HEK293 (cell line): ENCODE measurements at regions not wholly inside any gene's neighbourhood (a gene's known extent, or its start where the extent isn't known, plus 50 kb on each side); places are given as distances from the start of the nearest gene placed in this dataset.

Experiments used
- CTCF ChIA-PET: fragments of 350-600 bp; formaldehyde crosslinking; extraction: SDS; loops from one replicate; lab custom pipeline; 2021; ENCODE audit warnings: antibody characterized with exemption; lab: Yijun Ruan, JAX
- POLR2A ChIA-PET: fragments of 300-600 bp; formaldehyde crosslinking; extraction: SDS; loops from one replicate; lab custom pipeline; 2020; ENCODE audit warnings: antibody characterized with exemption, inconsistent platforms; lab: Yijun Ruan, JAX
- H3K27ac ChIP-seq: fragments of 200-500 bp; sonication (Bioruptor generic); 2 replicates; pipeline ENCODE4 v1.5.1; 2014; ENCODE audit warnings: low read depth, low read length, control low read depth, inconsistent platforms; ENCODE audit errors: extremely low read depth
- H3K36me3 ChIP-seq, 2 experiments: fragments of 200-500 bp in 1 of 2; sonication (Bioruptor generic) in 1 of 2; 1 replicate in 1 of 2; 2 replicates in 1 of 2; pipeline ENCODE4 v1.5.1; 2014 to 2017; ENCODE audit warnings: inconsistent platforms in 2 of 2, low read length in 2 of 2; ENCODE audit not compliant: control insufficient read depth in 2 of 2, insufficient read depth in 1 of 2
- H3K4me1 ChIP-seq: fragments of 200-500 bp; sonication (Bioruptor generic); 2 replicates; pipeline ENCODE4 v1.5.1; 2014; ENCODE audit warnings: mild to moderate bottlenecking, low read length, inconsistent platforms; ENCODE audit not compliant: control insufficient read depth, insufficient read depth
- H3K4me3 ChIP-seq: 2 replicates; pipeline ENCODE4 v1.5.1; 2011; ENCODE audit warnings: low read depth, mild to moderate bottlenecking, control low read depth, low read length, moderate library complexity
- H3K9me3 ChIP-seq: fragments of 200-500 bp; sonication (Bioruptor generic); 2 replicates; pipeline ENCODE4 v1.5.1; 2014; ENCODE audit warnings: low read depth, low read length, inconsistent platforms; ENCODE audit not compliant: control insufficient read depth, insufficient read depth
- ATF2 ChIP-seq: fragments of 450-650 bp; formaldehyde crosslinking; IDR thresholded peaks from 2 replicates; pipeline ENCODE4 v1.5.1; 2016; ENCODE audit warnings: missing biosample characterization, missing genetic modification characterization, low read depth
- HOXA7 ChIP-seq: sonication (generic); formaldehyde crosslinking; IDR thresholded peaks from 2 replicates; pipeline ENCODE4 v1.8.1; 2022; ENCODE audit warnings: missing genetic modification reagents, borderline replicate concordance
- KLF1 ChIP-seq: fragments of 450-650 bp; formaldehyde crosslinking; IDR thresholded peaks from 2 replicates; pipeline ENCODE4 v1.5.1; 2016; ENCODE audit warnings: missing biosample characterization, missing genetic modification characterization
- SETDB1 ChIP-seq: IDR thresholded peaks from one replicate; pipeline ENCODE4 v1.6.1; 2017; ENCODE audit warnings: mild to moderate bottlenecking, low read length, moderate library complexity, mixed read lengths; ENCODE audit not compliant: insufficient read length
- SP7 ChIP-seq: fragments of 450-650 bp; formaldehyde crosslinking; IDR thresholded peaks from 2 replicates; pipeline ENCODE4 v1.5.1; 2016; ENCODE audit warnings: missing biosample characterization, missing genetic modification characterization
- YY1 ChIP-seq: fragments of 450-650 bp; formaldehyde crosslinking; IDR thresholded peaks from 2 replicates; pipeline ENCODE4 v1.5.1; 2018; ENCODE audit warnings: missing biosample characterization, missing genetic modification characterization
- ZBTB6 ChIP-seq: fragments of 450-650 bp; formaldehyde crosslinking; IDR thresholded peaks from 2 replicates; pipeline ENCODE4 v1.5.1; 2017; ENCODE audit warnings: missing biosample characterization, missing genetic modification characterization
- ZBTB8A ChIP-seq: fragments of 450-650 bp; formaldehyde crosslinking; IDR thresholded peaks from 2 replicates; pipeline ENCODE4 v1.5.1; 2016; ENCODE audit warnings: missing biosample characterization, missing genetic modification characterization
- ZFHX2 ChIP-seq: fragments of 450-650 bp; formaldehyde crosslinking; conservative IDR thresholded peaks from 2 replicates; pipeline ENCODE4 v1.5.1; 2016; ENCODE audit warnings: missing biosample characterization, missing genetic modification characterization
- ZNF121 ChIP-seq: fragments of 450-650 bp; formaldehyde crosslinking; IDR thresholded peaks from 2 replicates; pipeline ENCODE4 v1.5.1; 2016; ENCODE audit warnings: missing biosample characterization, missing genetic modification characterization
- ZNF133 ChIP-seq: fragments of 450-650 bp; formaldehyde crosslinking; IDR thresholded peaks from 2 replicates; pipeline ENCODE4 v1.5.1; 2016; ENCODE audit warnings: missing biosample characterization, missing genetic modification characterization
- ZNF335 ChIP-seq: fragments of 450-650 bp; formaldehyde crosslinking; conservative IDR thresholded peaks from 2 replicates; pipeline ENCODE4 v1.5.1; 2016; ENCODE audit warnings: missing biosample characterization, missing genetic modification characterization
- ZNF354C ChIP-seq: fragments of 450-650 bp; formaldehyde crosslinking; IDR thresholded peaks from 2 replicates; pipeline ENCODE4 v1.5.1; 2016; ENCODE audit warnings: missing biosample characterization, missing genetic modification characterization, low read depth, borderline replicate concordance
- ZNF423 ChIP-seq: fragments of 450-650 bp; formaldehyde crosslinking; IDR thresholded peaks from 2 replicates; pipeline ENCODE4 v1.5.1; 2016; ENCODE audit warnings: missing biosample characterization, missing genetic modification characterization
- ZNF501 ChIP-seq: fragments of 450-650 bp; formaldehyde crosslinking; IDR thresholded peaks from 2 replicates; pipeline ENCODE4 v1.5.1; 2016; ENCODE audit warnings: missing biosample characterization, missing genetic modification characterization
- ZNF521 ChIP-seq: fragments of 450-650 bp; formaldehyde crosslinking; IDR thresholded peaks from 2 replicates; pipeline ENCODE4 v1.5.1; 2017; ENCODE audit warnings: missing biosample characterization, mild to moderate bottlenecking, missing genetic modification characterization
- ZNF544 ChIP-seq: fragments of 450-650 bp; formaldehyde crosslinking; IDR thresholded peaks from 2 replicates; pipeline ENCODE4 v1.5.0; 2017; ENCODE audit warnings: missing biosample characterization, missing genetic modification characterization
- ZNF560 ChIP-seq: fragments of 450-650 bp; formaldehyde crosslinking; IDR thresholded peaks from 2 replicates; pipeline ENCODE4 v1.5.1; 2017; ENCODE audit warnings: missing biosample characterization, missing genetic modification characterization, borderline replicate concordance
- ZNF571 ChIP-seq: fragments of 450-650 bp; formaldehyde crosslinking; IDR thresholded peaks from 2 replicates; pipeline ENCODE4 v1.5.0; 2017; ENCODE audit warnings: missing biosample characterization, missing genetic modification characterization
- ZNF585B ChIP-seq: fragments of 450-650 bp; formaldehyde crosslinking; IDR thresholded peaks from 2 replicates; pipeline ENCODE4 v1.5.1; 2016; ENCODE audit warnings: missing biosample characterization, missing genetic modification characterization
- ZNF610 ChIP-seq: fragments of 450-650 bp; formaldehyde crosslinking; IDR thresholded peaks from 2 replicates; pipeline ENCODE4 v1.5.1; 2016; ENCODE audit warnings: missing biosample characterization, missing genetic modification characterization, borderline replicate concordance
- ZNF624 ChIP-seq: fragments of 450-650 bp; formaldehyde crosslinking; IDR thresholded peaks from 2 replicates; pipeline ENCODE4 v1.5.1; 2017; ENCODE audit warnings: missing biosample characterization, missing genetic modification characterization
- ZNF660 ChIP-seq: fragments of 450-650 bp; IDR thresholded peaks from 2 replicates; pipeline ENCODE4 v1.5.1; 2018; ENCODE audit warnings: missing biosample characterization, mild to moderate bottlenecking, missing genetic modification characterization
- ZNF670 ChIP-seq: fragments of 450-650 bp; formaldehyde crosslinking; IDR thresholded peaks from 2 replicates; pipeline ENCODE4 v1.5.1; 2016; ENCODE audit warnings: missing biosample characterization, missing genetic modification characterization, low read depth
- ZNF707 ChIP-seq: fragments of 450-650 bp; formaldehyde crosslinking; IDR thresholded peaks from 2 replicates; pipeline ENCODE4 v1.5.1; 2016; ENCODE audit warnings: missing biosample characterization, missing genetic modification characterization
- ZNF792 ChIP-seq: fragments of 450-650 bp; formaldehyde crosslinking; IDR thresholded peaks from 2 replicates; pipeline ENCODE4 v1.5.1; 2016; ENCODE audit warnings: missing biosample characterization, missing genetic modification characterization
- ZNF837 ChIP-seq: fragments of 450-650 bp; formaldehyde crosslinking; IDR thresholded peaks from 2 replicates; pipeline ENCODE4 v1.5.1; 2016; ENCODE audit warnings: missing biosample characterization, missing genetic modification characterization
- ZNF843 ChIP-seq: fragments of 450-650 bp; formaldehyde crosslinking; IDR thresholded peaks from 2 replicates; pipeline ENCODE4 v1.5.1; 2016; ENCODE audit warnings: missing biosample characterization, missing genetic modification characterization
- ZSCAN23 ChIP-seq: fragments of 450-650 bp; formaldehyde crosslinking; IDR thresholded peaks from 2 replicates; pipeline ENCODE4 v1.5.1; 2016; ENCODE audit warnings: missing biosample characterization, missing genetic modification characterization
- ZXDB ChIP-seq: fragments of 450-650 bp; formaldehyde crosslinking; IDR thresholded peaks from 2 replicates; pipeline ENCODE4 v1.5.1; 2016; ENCODE audit warnings: missing biosample characterization, missing genetic modification characterization
- TF ChIP-seq, protein P1 (sequence below): sonication (generic); formaldehyde crosslinking; IDR thresholded peaks from 2 replicates; pipeline ENCODE4 v1.8.1; 2022; ENCODE audit warnings: mild to moderate bottlenecking, moderate library complexity, missing genetic modification reagents
- TF ChIP-seq, protein P2 (sequence below): fragments of 450-650 bp; formaldehyde crosslinking; optimal IDR thresholded peaks from 2 replicates; pipeline ENCODE3; 2016; ENCODE audit warnings: missing biosample characterization, mild to moderate bottlenecking, missing genetic modification characterization

DNA sequence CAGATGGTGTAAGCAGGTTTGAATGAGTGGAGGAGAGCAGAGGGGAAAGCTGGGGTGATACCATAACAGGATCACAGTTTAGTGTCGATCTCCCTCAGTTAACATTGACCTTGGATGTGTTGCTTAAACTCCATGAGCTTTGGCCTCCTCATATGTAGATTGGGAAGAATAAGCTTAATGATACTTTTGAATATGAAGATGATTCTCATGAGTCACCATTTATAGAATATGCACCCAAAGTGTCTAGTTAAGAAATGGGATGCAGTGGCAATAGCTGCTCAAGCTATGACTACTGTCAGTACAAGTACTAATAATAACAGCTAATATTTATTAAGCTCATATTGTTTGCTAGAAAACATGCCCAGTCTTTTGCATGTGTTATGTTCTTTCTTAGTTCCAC is 236.2 kb upstream of the KIRREL3 start:
- ChIA-PET POLR2A (no interaction called here), CTCF (no interaction called here)
- no peak overlapping the region for H3K27ac ChIP-seq

DNA sequence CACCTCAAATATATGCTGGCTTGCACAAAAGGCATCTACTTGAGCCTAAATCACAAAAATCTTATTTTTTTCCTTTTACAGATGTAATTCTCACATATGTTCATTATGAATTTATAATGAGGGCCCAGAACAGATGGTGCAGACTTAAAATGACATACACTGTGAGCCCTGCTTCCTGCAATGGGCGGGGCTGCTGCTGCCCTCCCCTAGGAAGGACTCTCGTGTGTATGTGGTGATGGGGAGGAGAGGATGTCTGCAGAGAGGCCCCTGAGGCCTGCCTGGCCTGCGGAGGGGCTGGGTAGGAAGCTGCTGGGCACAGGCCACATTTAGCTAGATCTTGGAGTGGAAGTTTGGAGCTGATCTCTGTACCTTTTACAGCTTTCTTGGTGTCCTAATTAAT is 233.4 kb upstream of the KIRREL3 start:
- POLR2A ChIA-PET: no interaction called here
- no peak for TF ChIP-seq ZNF624 (tag by site-specific recombination)
- TF ChIP-seq KLF1 (tag by site-specific recombination): no peak
- no peak for TF ChIP-seq ZNF610 (tag by site-specific recombination)
- no peak for TF ChIP-seq ZNF560 (tag by site-specific recombination)
- no peak for TF ChIP-seq ZNF670 (tag by site-specific recombination)
- TF ChIP-seq ZNF571: no peak
- no peak for TF ChIP-seq YY1 (tag by site-specific recombination)
- TF ChIP-seq ZNF544 (tag by site-specific recombination): no peak
- TF ChIP-seq, protein P1, sequence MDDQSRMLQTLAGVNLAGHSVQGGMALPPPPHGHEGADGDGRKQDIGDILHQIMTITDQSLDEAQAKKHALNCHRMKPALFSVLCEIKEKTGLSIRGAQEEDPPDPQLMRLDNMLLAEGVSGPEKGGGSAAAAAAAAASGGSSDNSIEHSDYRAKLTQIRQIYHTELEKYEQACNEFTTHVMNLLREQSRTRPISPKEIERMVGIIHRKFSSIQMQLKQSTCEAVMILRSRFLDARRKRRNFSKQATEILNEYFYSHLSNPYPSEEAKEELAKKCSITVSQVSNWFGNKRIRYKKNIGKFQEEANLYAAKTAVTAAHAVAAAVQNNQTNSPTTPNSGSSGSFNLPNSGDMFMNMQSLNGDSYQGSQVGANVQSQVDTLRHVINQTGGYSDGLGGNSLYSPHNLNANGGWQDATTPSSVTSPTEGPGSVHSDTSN: no peak
- no peak for TF ChIP-seq ZBTB6 (tag by site-specific recombination)
- no peak for TF ChIP-seq ZNF660 (tag by site-specific recombination)
- TF ChIP-seq ZNF707 (tag by site-specific recombination): no peak
- no peak for TF ChIP-seq ZNF843 (tag by site-specific recombination)

More for the DNA sequence above, 236.2 kb upstream of the KIRREL3 start:
- no peaks in the 10 kb centered on the region for H3K36me3 ChIP-seq
- no peak overlapping the region for H3K4me3 ChIP-seq
- no peaks in the 10 kb centered on the region for H3K9me3 ChIP-seq
- H3K4me1 ChIP-seq: no peaks in the 10 kb centered on the region
- no peak for TF ChIP-seq SETDB1
- TF ChIP-seq ZXDB (tag by site-specific recombination): no peak
- no peak for TF ChIP-seq ZNF423 (tag by site-specific recombination)
- TF ChIP-seq ATF2 (tag by site-specific recombination): no peak
- TF ChIP-seq ZNF585B (tag by site-specific recombination): no peak
- no peak for TF ChIP-seq ZNF501
- TF ChIP-seq ZNF792 (tag by site-specific recombination): no peak
- no peak for TF ChIP-seq ZNF354C
- TF ChIP-seq ZNF121 (tag by site-specific recombination): no peak
- TF ChIP-seq ZNF843 (tag by site-specific recombination): no peak
- no peak for TF ChIP-seq HOXA7 (CRISPR knock-in tag)
- no peak for TF ChIP-seq ZSCAN23 (tag by site-specific recombination)
- no peak for TF ChIP-seq ZNF335 (tag by site-specific recombination)
- no peak for TF ChIP-seq ZNF133
- TF ChIP-seq ZBTB8A: no peak
- TF ChIP-seq, protein P2, sequence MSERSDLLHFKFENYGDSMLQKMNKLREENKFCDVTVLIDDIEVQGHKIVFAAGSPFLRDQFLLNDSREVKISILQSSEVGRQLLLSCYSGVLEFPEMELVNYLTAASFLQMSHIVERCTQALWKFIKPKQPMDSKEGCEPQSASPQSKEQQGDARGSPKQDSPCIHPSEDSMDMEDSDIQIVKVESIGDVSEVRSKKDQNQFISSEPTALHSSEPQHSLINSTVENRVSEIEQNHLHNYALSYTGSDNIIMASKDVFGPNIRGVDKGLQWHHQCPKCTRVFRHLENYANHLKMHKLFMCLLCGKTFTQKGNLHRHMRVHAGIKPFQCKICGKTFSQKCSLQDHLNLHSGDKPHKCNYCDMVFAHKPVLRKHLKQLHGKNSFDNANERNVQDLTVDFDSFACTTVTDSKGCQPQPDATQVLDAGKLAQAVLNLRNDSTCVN (tag by site-specific recombination): no peak
- no peak for TF ChIP-seq ZNF521 (tag by site-specific recombination)
- TF ChIP-seq SP7 (tag by site-specific recombination): no peak
- no peak for TF ChIP-seq ZNF837 (tag by site-specific recombination)
- TF ChIP-seq ZFHX2 (tag by site-specific recombination): no peak

More for the DNA sequence above, 233.4 kb upstream of the KIRREL3 start:
- Histone ChIP-seq H3K4me1 (no peaks in the 10 kb centered on the region), H3K27ac (no peak overlapping the region), H3K4me3 (no peak overlapping the region), H3K36me3 (no peaks in the 10 kb centered on the region), H3K9me3 (no peaks in the 10 kb centered on the region)
- CTCF ChIA-PET: no interaction called here
